Parathyroid adenoma (tissue), 2 donors: ENCODE measurements at regions not wholly inside any gene's neighbourhood (a gene's known extent, or its start where the extent isn't known, plus 50 kb on each side); places are given as distances from the start of the nearest gene placed in this dataset.

Experiments used
- H2AFZ ChIP-seq: fragments of 300-600 bp; sonication (generic); one replicate; pipeline ENCODE4 v1.7.0; 2017; ENCODE audit warnings: antibody characterized with exemption, mild to moderate bottlenecking
- H3K27ac ChIP-seq: fragments of 300-600 bp; sonication (generic); one replicate; pipeline ENCODE4 v1.7.0; 2017
- H3K27me3 ChIP-seq: fragments of 300-600 bp; sonication (generic); one replicate; pipeline ENCODE4 v1.7.0; 2017; ENCODE audit warnings: low read length; ENCODE audit not compliant: control insufficient read depth, insufficient read depth
- H3K36me3 ChIP-seq: fragments of 300-600 bp; sonication (generic); one replicate; pipeline ENCODE4 v1.7.0; 2017; ENCODE audit warnings: low read length; ENCODE audit not compliant: control insufficient read depth, insufficient read depth
- H3K4me1 ChIP-seq: fragments of 300-600 bp; sonication (generic); one replicate; pipeline ENCODE4 v1.7.0; 2017; ENCODE audit warnings: control low read depth
- H3K4me2 ChIP-seq: fragments of 300-600 bp; sonication (generic); one replicate; pipeline ENCODE4 v1.7.0; 2017; ENCODE audit warnings: low read length
- H3K4me3 ChIP-seq: fragments of 300-600 bp; sonication (generic); one replicate; pipeline ENCODE4 v1.7.0; 2017; ENCODE audit warnings: low read depth, low read length
- H3K79me2 ChIP-seq: fragments of 300-600 bp; sonication (generic); one replicate; pipeline ENCODE4 v1.7.0; 2017; ENCODE audit warnings: control low read depth
- H3K9ac ChIP-seq: fragments of 300-600 bp; sonication (generic); one replicate; pipeline ENCODE4 v1.7.0; 2017; ENCODE audit warnings: mild to moderate bottlenecking
- H3K9me3 ChIP-seq: fragments of 300-600 bp; sonication (generic); one replicate; pipeline ENCODE4 v1.7.0; 2017; ENCODE audit warnings: low read length; ENCODE audit not compliant: control insufficient read depth
- TF ChIP-seq, protein P1 (sequence below): fragments of 300-600 bp; sonication (generic); IDR thresholded peaks from one replicate; pipeline ENCODE4 v1.7.0; 2017; ENCODE audit warnings: antibody characterized with exemption, mild to moderate bottlenecking
- donor health status: primary hyperparathyroidism.

DNA sequence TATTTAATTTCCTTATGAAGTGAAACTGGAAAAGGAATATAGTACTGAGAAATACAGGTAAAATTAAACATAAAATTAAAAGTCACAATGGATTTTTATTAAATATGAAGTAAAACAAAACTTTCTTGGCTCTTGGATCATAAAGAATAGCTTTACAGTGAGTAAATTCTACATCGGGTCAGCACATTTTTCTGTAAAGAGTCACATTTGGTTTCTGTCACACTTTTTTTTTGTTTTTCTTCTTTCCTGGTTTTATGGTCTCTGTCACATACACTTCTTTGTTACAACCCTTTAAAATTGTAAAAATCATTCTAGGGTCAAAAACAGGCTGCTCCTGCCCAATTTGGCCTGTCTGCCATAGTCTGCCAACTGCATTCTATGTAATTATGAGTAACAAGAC, 254.4 kb upstream of the POU3F2 start:
- Histone ChIP-seq H3K9ac (no peak overlapping the region), H2AFZ (no peak overlapping the region), H3K4me2 (no peak overlapping the region), H3K9me3 (no peaks in the 10 kb centered on the region), H3K27me3 (no peaks in the 10 kb centered on the region), H3K79me2 (no peaks in the 10 kb centered on the region), H3K36me3 (no peaks in the 10 kb centered on the region), H3K4me3 (no peak overlapping the region), H3K4me1 (no peaks in the 10 kb centered on the region), H3K27ac (no peak overlapping the region)
- TF ChIP-seq, protein P1, sequence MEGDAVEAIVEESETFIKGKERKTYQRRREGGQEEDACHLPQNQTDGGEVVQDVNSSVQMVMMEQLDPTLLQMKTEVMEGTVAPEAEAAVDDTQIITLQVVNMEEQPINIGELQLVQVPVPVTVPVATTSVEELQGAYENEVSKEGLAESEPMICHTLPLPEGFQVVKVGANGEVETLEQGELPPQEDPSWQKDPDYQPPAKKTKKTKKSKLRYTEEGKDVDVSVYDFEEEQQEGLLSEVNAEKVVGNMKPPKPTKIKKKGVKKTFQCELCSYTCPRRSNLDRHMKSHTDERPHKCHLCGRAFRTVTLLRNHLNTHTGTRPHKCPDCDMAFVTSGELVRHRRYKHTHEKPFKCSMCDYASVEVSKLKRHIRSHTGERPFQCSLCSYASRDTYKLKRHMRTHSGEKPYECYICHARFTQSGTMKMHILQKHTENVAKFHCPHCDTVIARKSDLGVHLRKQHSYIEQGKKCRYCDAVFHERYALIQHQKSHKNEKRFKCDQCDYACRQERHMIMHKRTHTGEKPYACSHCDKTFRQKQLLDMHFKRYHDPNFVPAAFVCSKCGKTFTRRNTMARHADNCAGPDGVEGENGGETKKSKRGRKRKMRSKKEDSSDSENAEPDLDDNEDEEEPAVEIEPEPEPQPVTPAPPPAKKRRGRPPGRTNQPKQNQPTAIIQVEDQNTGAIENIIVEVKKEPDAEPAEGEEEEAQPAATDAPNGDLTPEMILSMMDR = no peak

DNA sequence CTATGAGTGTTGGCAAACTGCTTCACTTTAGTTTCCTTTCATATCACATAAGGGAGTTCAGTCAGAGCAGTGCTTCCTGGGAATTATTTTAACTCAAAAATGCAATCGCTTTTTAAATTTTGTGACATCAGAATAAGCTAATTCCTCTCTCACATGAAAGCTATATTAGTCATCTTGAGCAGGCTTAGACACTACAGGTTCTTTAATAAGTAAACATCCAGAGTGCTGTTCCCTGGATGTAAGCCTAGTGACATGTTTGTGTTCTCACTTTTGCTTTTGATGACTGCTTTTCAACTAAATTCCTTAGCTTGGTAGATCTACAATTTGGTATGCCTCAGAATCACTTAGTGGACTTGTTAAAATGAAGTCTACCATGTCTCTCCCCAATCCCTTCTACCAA, 252.7 kb upstream of the POU3F2 start:
- Histone ChIP-seq H3K4me1 (no peaks in the 10 kb centered on the region), H3K4me3 (no peak overlapping the region), H3K27ac (no peak overlapping the region), H3K27me3 (no peaks in the 10 kb centered on the region), H3K79me2 (no peaks in the 10 kb centered on the region), H2AFZ (no peak overlapping the region), H3K36me3 (no peaks in the 10 kb centered on the region), H3K4me2 (no peak overlapping the region), H3K9ac (no peak overlapping the region), H3K9me3 (no peaks in the 10 kb centered on the region)
- TF ChIP-seq, protein P1 = no peak

DNA sequence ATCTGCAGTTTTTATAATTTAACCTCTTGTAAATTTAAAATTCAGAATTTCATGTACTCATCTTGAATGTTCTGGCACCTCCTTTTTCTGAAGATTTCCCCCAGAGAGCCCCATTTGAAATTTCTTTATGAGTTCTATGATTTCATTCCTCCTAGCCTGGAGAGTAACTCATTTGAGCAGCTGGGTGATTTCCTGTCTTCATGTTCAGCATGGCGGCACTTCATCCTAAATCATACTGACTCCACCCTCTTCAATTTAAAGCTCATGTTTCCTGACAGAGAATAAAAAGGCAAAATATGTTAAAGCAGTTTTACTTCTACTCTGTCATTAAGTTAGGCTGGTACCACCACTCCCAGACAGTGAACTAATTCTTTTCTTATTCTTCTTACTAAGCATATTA, 250.9 kb upstream of the POU3F2 start:
- H3K9me3 ChIP-seq = no peaks in the 10 kb centered on the region
- no peak overlapping the region for H2AFZ ChIP-seq
- H3K27ac ChIP-seq = no peak overlapping the region
- H3K4me1 ChIP-seq = no peaks in the 10 kb centered on the region
- H3K9ac ChIP-seq = no peak overlapping the region
- no peaks in the 10 kb centered on the region for H3K36me3 ChIP-seq
- TF ChIP-seq, protein P1 = no peak
- no peak overlapping the region for H3K4me3 ChIP-seq
- H3K4me2 ChIP-seq = no peak overlapping the region
- H3K27me3 ChIP-seq = no peaks in the 10 kb centered on the region
- H3K79me2 ChIP-seq = no peaks in the 10 kb centered on the region

DNA sequence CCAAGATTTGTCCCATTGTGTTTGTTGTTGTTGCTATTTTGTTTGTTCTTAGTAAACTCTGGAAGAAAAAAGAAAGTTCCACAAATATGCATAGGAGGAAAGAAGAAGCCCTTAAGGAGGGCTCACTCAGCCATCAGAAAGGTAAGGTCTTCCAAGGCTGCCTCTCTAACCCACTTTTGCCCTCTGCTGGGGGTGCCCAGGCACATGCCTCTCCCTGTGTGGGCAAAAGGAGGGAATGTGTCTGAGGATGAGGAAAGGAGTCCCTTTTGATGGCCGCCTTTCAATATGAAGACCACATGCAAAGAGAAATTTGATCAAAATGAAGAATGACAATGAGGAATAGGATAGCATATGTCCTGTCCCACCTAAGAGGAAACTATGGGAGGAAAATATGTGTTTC, 248.2 kb upstream of the POU3F2 start:
- H3K36me3 ChIP-seq = no peaks in the 10 kb centered on the region
- H3K9ac ChIP-seq = no peak overlapping the region
- TF ChIP-seq, protein P1 = no peak
- H3K4me2 ChIP-seq = no peak overlapping the region
- H3K9me3 ChIP-seq = no peaks in the 10 kb centered on the region
- no peaks in the 10 kb centered on the region for H3K79me2 ChIP-seq
- H3K4me1 ChIP-seq = no peaks in the 10 kb centered on the region
- H3K27me3 ChIP-seq = no peaks in the 10 kb centered on the region
- H3K4me3 ChIP-seq = no peak overlapping the region
- H3K27ac ChIP-seq = no peak overlapping the region
- H2AFZ ChIP-seq = no peak overlapping the region

DNA sequence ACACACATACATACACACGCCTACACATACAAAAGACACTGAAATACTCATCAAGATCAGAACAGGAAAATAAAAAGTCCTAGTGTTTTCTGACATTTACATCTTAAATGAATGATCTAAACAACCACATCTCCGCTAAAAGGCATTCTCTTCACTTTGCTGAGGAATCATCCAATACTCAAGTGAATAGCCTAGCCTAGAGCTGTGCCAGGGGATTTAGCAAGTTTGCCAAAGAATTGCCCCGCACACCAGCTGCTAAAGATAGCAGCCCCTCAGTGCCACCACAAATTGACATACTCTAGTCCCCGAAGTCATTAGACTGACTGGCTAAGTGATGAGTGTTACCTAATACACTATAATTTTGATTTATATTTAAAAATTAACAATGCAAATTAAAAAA, 246.8 kb upstream of the POU3F2 start:
- H3K27me3 ChIP-seq = no peaks in the 10 kb centered on the region
- H3K4me3 ChIP-seq = no peak overlapping the region
- no peaks in the 10 kb centered on the region for H3K4me1 ChIP-seq
- no peaks in the 10 kb centered on the region for H3K9me3 ChIP-seq
- no peak overlapping the region for H2AFZ ChIP-seq
- H3K79me2 ChIP-seq = no peaks in the 10 kb centered on the region
- H3K36me3 ChIP-seq = no peaks in the 10 kb centered on the region
- H3K27ac ChIP-seq = no peak overlapping the region
- TF ChIP-seq, protein P1 = no peak
- no peak overlapping the region for H3K4me2 ChIP-seq
- H3K9ac ChIP-seq = no peak overlapping the region
